ENCODE measurements at regions not wholly inside any gene's neighbourhood (a gene's known extent, or its start where the extent isn't known, plus 50 kb on each side); places are given as distances from the start of the nearest gene placed in this dataset.

- TF ChIP-seq FOXM1 (IDR thresholded peaks at IDR 0.05; ENCODE audit: borderline replicate concordance, low read depth) = no peak
- no peak for TF ChIP-seq EP300 (IDR thresholded peaks at IDR 0.05; ENCODE audit: borderline replicate concordance)
- TF ChIP-seq REST (IDR thresholded peaks at IDR 0.05; ENCODE audit: low read depth) = no peak
- no peak for TF ChIP-seq EGR1 (IDR thresholded peaks at IDR 0.05)
- TF ChIP-seq MAX (IDR thresholded peaks at IDR 0.05) = no peak
Observed at GRCh38 chr13:78341032-78341431, 262.3 kb downstream of the POU4F1 start.
